K562 (cell line): ENCODE measurements at regions not wholly inside any gene's neighbourhood (a gene's known extent, or its start where the extent isn't known, plus 50 kb on each side); places are given as distances from the start of the nearest gene placed in this dataset.

Experiments used
- ZFX ChIP-seq: sonication (generic); formaldehyde crosslinking; IDR thresholded peaks from 2 replicates; pipeline ENCODE4 v1.8.0; 2022; ENCODE audit warnings: mild to moderate bottlenecking, missing genetic modification reagents, moderate library complexity
- ZNF507 ChIP-seq: conservative IDR thresholded peaks from 2 replicates; pipeline ENCODE4 v1.6.1; 2017; ENCODE audit warnings: missing genetic modification characterization, missing compliant biosample characterization

GRCh38 chr2:187819624-187820023 is 265.4 kb upstream of the TFPI start:
- TF ChIP-seq ZNF507 (tag) (no peak), ZFX (no peak)
